Transverse colon (tissue), 4 donors: ENCODE measurements at regions not wholly inside any gene's neighbourhood (a gene's known extent, or its start where the extent isn't known, plus 50 kb on each side); places are given as distances from the start of the nearest gene placed in this dataset.

Source experiments
- DNase-seq: peaks from one replicate; pipeline ENCODE4 v3.0.0-alpha.2; 2019
- H3K27ac ChIP-seq, 4 donors: fragments of 200-600 bp; sonication (generic); 2 replicates each; pipeline ENCODE4 v1.5.1; 2016 to 2018; ENCODE audit warnings: inconsistent platforms in 4 of 4
- H3K27me3 ChIP-seq: fragments of 200-600 bp; sonication (generic); 2 replicates; pipeline ENCODE4 v1.5.1; 2017; ENCODE audit warnings: inconsistent platforms
- H3K36me3 ChIP-seq, 4 donors: fragments of 200-600 bp; sonication (generic); 2 replicates each; pipeline ENCODE4 v1.5.1; 2017 to 2019; ENCODE audit warnings: inconsistent platforms in 4 of 4
- H3K4me1 ChIP-seq, 4 donors: fragments of 200-600 bp; sonication (generic); 2 replicates each; pipeline ENCODE4 v1.5.1; 2017 to 2020; ENCODE audit warnings: inconsistent platforms in 4 of 4
- H3K4me3 ChIP-seq, 4 donors: fragments of 200-600 bp; sonication (generic); 1 replicate in 1 of 4; 2 replicates in 3 of 4; pipeline versions ENCODE4 v1.5.1 to v1.6.1; 2017 to 2019; ENCODE audit warnings: inconsistent platforms in 4 of 4
- H3K9me3 ChIP-seq, 2 donors: fragments of 200-600 bp; sonication (generic); 2 replicates each; pipeline ENCODE4 v1.5.1; 2017 to 2019; ENCODE audit warnings: inconsistent platforms in 2 of 2
- EP300 ChIP-seq: sonication (generic); formaldehyde crosslinking; IDR thresholded peaks from one replicate; pipeline ENCODE4 v1.6.1; 2017; ENCODE audit warnings: antibody characterized with exemption, low read depth
- POLR2A ChIP-seq: fragments of 450-650 bp; IDR thresholded peaks from one replicate; pipeline ENCODE4 v1.6.1; 2016; ENCODE audit warnings: antibody characterized with exemption, mild to moderate bottlenecking, moderate library complexity
- POLR2AphosphoS5 ChIP-seq, 3 donors: sonication (generic); formaldehyde crosslinking; IDR thresholded peaks; one replicate each; pipeline ENCODE4 v1.6.1; 2016; ENCODE audit warnings: antibody characterized with exemption in 3 of 3
- WGBS, 2 donors: methylation state at CpG; one replicate each; pipeline ENCODE4 v1.1.5; 2018; ENCODE audit warnings: low coverage in 1 of 2; 5-methylcytosine and 5-hydroxymethylcytosine counted together
- in situ Hi-C, 4 donors: fragments of 200-750 bp; cut with MboI; loops; one replicate each; pipeline versions ENCODE4 v1.15.0 to v1.15.1; 2017; ENCODE audit warnings: low sequenced_read_pairs in 3 of 4, low pct_ligation_motif_present in 1 of 4, low pct_unique_long_range_greater_than_20kb in 1 of 4
- intact Hi-C: fragments of 100-400 bp; cut with DNase I; formaldehyde crosslinking; loops from one replicate; pipeline ENCODE4 v1.15.1; 2023; ENCODE audit warnings: low total_unique reads
- TF ChIP-seq, protein P1 (sequence below), 5 experiments: fragments of 200-600 bp in 3 of 5; fragments of 450-650 bp in 2 of 5; sonication (generic) in 3 of 5; IDR thresholded peaks; 1 replicate in 2 of 5; 2 replicates in 3 of 5; pipeline ENCODE4 v1.5.1; 2016 to 2017; ENCODE audit warnings: antibody characterized with exemption in 5 of 5, inconsistent platforms in 3 of 5, mild to moderate bottlenecking in 2 of 5, moderate library complexity in 1 of 5

DNA sequence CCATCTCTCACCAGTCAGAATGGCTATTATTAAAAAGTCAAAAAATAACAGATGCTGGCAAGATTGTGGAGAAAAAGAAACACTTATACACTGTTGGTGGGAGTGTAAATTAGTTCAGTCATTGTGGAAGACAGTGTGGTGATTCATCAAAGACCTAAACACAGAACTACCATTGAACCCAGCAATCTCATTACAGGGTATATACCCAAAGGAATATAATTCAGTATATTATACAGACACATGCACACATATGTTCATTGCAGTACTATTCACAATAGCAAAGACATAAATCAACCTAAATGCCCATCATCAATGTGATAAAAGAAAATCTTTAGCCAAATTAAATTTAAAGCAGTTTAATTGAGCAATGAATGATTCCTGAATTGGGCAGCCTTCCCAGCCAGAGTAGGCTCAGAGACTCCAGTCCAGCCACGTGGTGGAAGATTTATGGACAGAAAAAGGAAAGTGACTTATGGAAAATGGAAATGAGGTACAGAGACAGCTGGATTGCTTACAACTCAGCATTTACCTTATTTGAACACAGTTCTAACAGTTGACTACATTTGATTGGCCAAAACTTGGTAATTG, 377.1 kb upstream of the SLC39A10 start:
- H3K9me3 ChIP-seq, result no peaks in the 10 kb centered on the region
- no peak overlapping the region for H3K27ac ChIP-seq
- in situ Hi-C loops (no loop called here), intact Hi-C loops (no loop called here)
- no peaks in the 10 kb centered on the region for H3K4me1 ChIP-seq
- no peak for DNase-seq
- WGBS, 2 donors, result 0 to 16% methylated on average over 1 of the region's 1 CpG
- TF ChIP-seq, protein P1, sequence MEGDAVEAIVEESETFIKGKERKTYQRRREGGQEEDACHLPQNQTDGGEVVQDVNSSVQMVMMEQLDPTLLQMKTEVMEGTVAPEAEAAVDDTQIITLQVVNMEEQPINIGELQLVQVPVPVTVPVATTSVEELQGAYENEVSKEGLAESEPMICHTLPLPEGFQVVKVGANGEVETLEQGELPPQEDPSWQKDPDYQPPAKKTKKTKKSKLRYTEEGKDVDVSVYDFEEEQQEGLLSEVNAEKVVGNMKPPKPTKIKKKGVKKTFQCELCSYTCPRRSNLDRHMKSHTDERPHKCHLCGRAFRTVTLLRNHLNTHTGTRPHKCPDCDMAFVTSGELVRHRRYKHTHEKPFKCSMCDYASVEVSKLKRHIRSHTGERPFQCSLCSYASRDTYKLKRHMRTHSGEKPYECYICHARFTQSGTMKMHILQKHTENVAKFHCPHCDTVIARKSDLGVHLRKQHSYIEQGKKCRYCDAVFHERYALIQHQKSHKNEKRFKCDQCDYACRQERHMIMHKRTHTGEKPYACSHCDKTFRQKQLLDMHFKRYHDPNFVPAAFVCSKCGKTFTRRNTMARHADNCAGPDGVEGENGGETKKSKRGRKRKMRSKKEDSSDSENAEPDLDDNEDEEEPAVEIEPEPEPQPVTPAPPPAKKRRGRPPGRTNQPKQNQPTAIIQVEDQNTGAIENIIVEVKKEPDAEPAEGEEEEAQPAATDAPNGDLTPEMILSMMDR (IDR thresholded peaks at IDR 0.05), result no peak
- TF ChIP-seq POLR2A (no peak), EP300 (no peak), POLR2AphosphoS5 (IDR thresholded peaks at IDR 0.05) (no peak)
- no peaks in the 10 kb centered on the region for H3K27me3 ChIP-seq
- no peak overlapping the region for H3K4me3 ChIP-seq
- no peaks in the 10 kb centered on the region for H3K36me3 ChIP-seq

DNA sequence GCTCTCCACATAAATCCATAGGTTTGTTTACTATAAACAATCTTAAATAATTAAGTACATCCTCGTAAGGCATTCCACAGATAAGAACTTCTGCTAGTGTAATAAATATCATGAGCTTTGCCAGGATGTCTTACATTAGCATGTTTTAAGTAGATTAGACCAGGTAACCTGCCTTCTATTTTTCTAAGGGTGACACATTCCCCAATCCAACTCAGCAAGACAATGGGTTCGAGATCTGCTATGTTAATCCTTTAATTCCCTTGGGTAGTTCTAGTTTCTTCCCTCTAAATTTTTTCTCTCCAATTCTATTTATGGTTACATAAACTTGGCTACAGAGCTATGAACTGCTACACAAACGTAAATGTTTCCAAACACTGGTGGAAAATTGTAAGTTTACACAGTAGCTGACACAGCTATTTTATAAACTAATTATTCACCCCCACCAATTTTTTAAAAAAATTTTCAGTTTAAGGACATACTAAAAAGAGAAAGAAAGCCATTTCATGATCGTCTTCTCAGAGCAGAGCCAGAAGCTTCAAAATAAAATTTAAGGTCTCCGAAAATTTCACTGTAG, 386.5 kb upstream of the SLC39A10 start:
- Histone ChIP-seq H3K27me3 (no peaks in the 10 kb centered on the region), H3K36me3 (no peaks in the 10 kb centered on the region), H3K4me1 (no peaks in the 10 kb centered on the region), H3K27ac (no peak overlapping the region), H3K9me3 (no peaks in the 10 kb centered on the region), H3K4me3 (no peak overlapping the region)
- in situ Hi-C loops, result no loop called here
- 54 to 59% methylated on average over 5 of the region's 5 CpGs for WGBS, 2 donors
- DNase-seq, result no peak
- intact Hi-C loops, result no loop called here
- TF ChIP-seq EP300 (no peak), POLR2AphosphoS5 (IDR thresholded peaks at IDR 0.05) (no peak), POLR2A (no peak)
- TF ChIP-seq, protein P1 (IDR thresholded peaks at IDR 0.05), result no peak

DNA sequence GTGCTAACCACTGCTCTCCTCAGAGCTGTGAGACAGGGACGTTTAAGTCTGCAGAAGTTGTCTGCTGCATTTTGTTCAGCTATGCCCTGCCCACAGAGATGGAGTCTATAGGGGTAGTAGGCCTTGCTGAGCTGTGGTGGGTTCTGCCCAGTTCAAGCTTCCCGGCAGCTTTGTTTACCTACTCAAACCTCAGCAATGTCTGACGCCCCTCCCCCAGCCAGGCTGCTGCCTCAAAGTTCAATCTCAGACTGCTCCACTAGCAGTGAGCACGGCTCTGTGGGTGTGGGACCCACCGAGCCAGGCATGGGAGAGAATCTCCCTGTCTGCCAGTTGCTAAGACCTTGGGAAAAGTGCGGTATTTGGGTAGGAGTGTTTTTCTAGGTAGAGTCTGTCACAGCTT, 387.8 kb upstream of the SLC39A10 start:
- TF ChIP-seq POLR2A (no peak), EP300 (no peak), POLR2AphosphoS5 (IDR thresholded peaks at IDR 0.05) (no peak)
- TF ChIP-seq, protein P1 (IDR thresholded peaks at IDR 0.05), result no peak
- intact Hi-C loops, result no loop called here
- no peaks in the 10 kb centered on the region for H3K27me3 ChIP-seq
- no peak overlapping the region for H3K27ac ChIP-seq
- H3K9me3 ChIP-seq, result no peaks in the 10 kb centered on the region
- DNase-seq, result no peak
- H3K4me1 ChIP-seq, result no peaks in the 10 kb centered on the region
- H3K4me3 ChIP-seq, result no peak overlapping the region
- in situ Hi-C loops, result no loop called here
- whole genome bisulfite sequencing, 2 donors, result 85% methylated on average over 6 of the region's 6 CpGs; no CpG with 5 or more reads in 1 of the 2 donors
- H3K36me3 ChIP-seq, result no peaks in the 10 kb centered on the region

DNA sequence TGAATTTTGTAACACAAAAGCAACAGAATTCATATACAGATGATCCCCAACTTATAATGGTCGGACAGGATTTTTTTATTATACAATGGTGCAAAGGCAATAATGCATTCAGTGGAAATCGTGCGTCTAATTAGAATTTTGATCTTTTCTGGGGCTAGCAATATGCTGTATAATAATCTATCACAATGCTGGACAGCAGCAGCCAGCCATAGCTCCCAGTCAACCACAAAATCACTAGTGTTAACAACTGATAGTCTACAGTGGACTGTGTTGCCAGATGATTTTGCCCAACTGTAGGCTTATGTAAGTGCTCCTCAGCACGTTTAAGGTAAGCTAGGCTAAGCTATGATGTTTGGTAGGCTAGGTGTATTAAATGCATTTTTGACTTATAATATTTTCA, 399.0 kb upstream of the SLC39A10 start:
- H3K27me3 ChIP-seq, result no peaks in the 10 kb centered on the region
- intact Hi-C loops, result no loop called here
- H3K4me1 ChIP-seq, result no peaks in the 10 kb centered on the region
- TF ChIP-seq, protein P1 (IDR thresholded peaks at IDR 0.05), result no peak
- TF ChIP-seq EP300, result no peak
- TF ChIP-seq POLR2A, result no peak
- no peak for TF ChIP-seq POLR2AphosphoS5 (IDR thresholded peaks at IDR 0.05)
- no peaks in the 10 kb centered on the region for H3K36me3 ChIP-seq
- 80 to 87% methylated on average over 4 of the region's 4 CpGs for WGBS, 2 donors
- in situ Hi-C loops, result no loop called here
- DNase-seq, result no peak
- no peaks in the 10 kb centered on the region for H3K9me3 ChIP-seq
- H3K27ac ChIP-seq, result no peak overlapping the region
- H3K4me3 ChIP-seq, result no peak overlapping the region
